ENCODE measurements at regions not wholly inside any gene's neighbourhood (a gene's known extent, or its start where the extent isn't known, plus 50 kb on each side); places are given as distances from the start of the nearest gene placed in this dataset.
A peak's percentile ranks its signal among the peaks of the same experiment; 100 is the strongest.
"Not testable (repeated sequence)": the region's sequence is repeated elsewhere in the genome, so short reads cannot be mapped to it uniquely, and the experiment has no call there.

- CTCF ChIA-PET; H3K9me3 ChIP-seq (ENCODE audit: control insufficient read depth, insufficient read depth, low read depth, low read length); H3K4me3 ChIP-seq (ENCODE audit: low read depth, low read length); H3K4me1 ChIP-seq (ENCODE audit: control insufficient read depth, insufficient read depth, low read length); POLR2A ChIA-PET; H3K36me3 ChIP-seq (ENCODE audit: control insufficient read depth in 2 of 2, insufficient read depth in 1 of 2, low read length in 2 of 2); H3K27ac ChIP-seq (ENCODE audit: extremely low read depth, low read depth, low read length): not testable (repeated sequence)
Measured at GRCh38 chr9:89953263-89953662, 348.5 kb downstream of the GADD45G start.

- no peak overlapping the region for H3K4me3 ChIP-seq (ENCODE audit: low read depth, low read length)
- no peak for TF ChIP-seq YY2 (tag by site-specific recombination; IDR thresholded peaks at IDR 0.05)
- TF ChIP-seq ZNF747 (tag by site-specific recombination; IDR thresholded peaks at IDR 0.05): no peak
- no peaks in the 10 kb centered on the region for H3K4me1 ChIP-seq (ENCODE audit: control insufficient read depth, insufficient read depth, low read length)
- no peaks in the 10 kb centered on the region for H3K36me3 ChIP-seq (ENCODE audit: control insufficient read depth in 2 of 2, insufficient read depth in 1 of 2, low read length in 2 of 2)
- ChIA-PET CTCF (no interaction called here), POLR2A (no interaction called here)
- H3K9me3 ChIP-seq (ENCODE audit: control insufficient read depth, insufficient read depth, low read depth, low read length): no peaks in the 10 kb centered on the region
- no peak overlapping the region for H3K27ac ChIP-seq (ENCODE audit: extremely low read depth, low read depth, low read length)
Measured at GRCh38 chr9:89953824-89954615, 349.2 kb downstream of the GADD45G start.

- no peaks in the 10 kb centered on the region for H3K36me3 ChIP-seq (ENCODE audit: control insufficient read depth in 2 of 2, insufficient read depth in 1 of 2, low read length in 2 of 2)
- H3K4me3 ChIP-seq (ENCODE audit: low read depth, low read length): no peak overlapping the region
- no peaks in the 10 kb centered on the region for H3K9me3 ChIP-seq (ENCODE audit: control insufficient read depth, insufficient read depth, low read depth, low read length)
- ChIA-PET POLR2A (no interaction called here), CTCF (interaction anchor here (1.1 kb wide), 1 partner anchor 352 kb away, joined by 3 read pairs; no protein-coding TSS in a partner anchor)
- no peak overlapping the region for H3K27ac ChIP-seq (ENCODE audit: extremely low read depth, low read depth, low read length)
- H3K4me1 ChIP-seq (ENCODE audit: control insufficient read depth, insufficient read depth, low read length): no peaks in the 10 kb centered on the region
- TF ChIP-seq ZBTB17 (tag by site-specific recombination; IDR thresholded peaks at IDR 0.05): no peak
- no peak for TF ChIP-seq ZNF529 (tag by site-specific recombination; IDR thresholded peaks at IDR 0.05; ENCODE audit: insufficient replicate concordance)
- no peak for TF ChIP-seq ZNF2 (tag by site-specific recombination; IDR thresholded peaks at IDR 0.05)
- TF ChIP-seq ZNF174 (tag by site-specific recombination; IDR thresholded peaks at IDR 0.05): no peak
- no peak for TF ChIP-seq ZNF658 (tag by site-specific recombination; IDR thresholded peaks at IDR 0.05)
- TF ChIP-seq ZNF548 (tag by site-specific recombination; IDR thresholded peaks at IDR 0.05): no peak
- no peak for TF ChIP-seq KLF10 (tag by site-specific recombination; IDR thresholded peaks at IDR 0.05)
- TF ChIP-seq ZNF544 (tag by site-specific recombination; IDR thresholded peaks at IDR 0.05): no peak
- no peak for TF ChIP-seq ZNF280C (tag by site-specific recombination; IDR thresholded peaks at IDR 0.05)
Measured at GRCh38 chr9:89955144-89955543, 350.3 kb downstream of the GADD45G start.

GRCh38 chr9:89955626-89956025 is 350.8 kb downstream of the GADD45G start:
- TF ChIP-seq PRDM2 (tag by site-specific recombination; IDR thresholded peaks at IDR 0.05; ENCODE audit: borderline replicate concordance): no peak
- TF ChIP-seq TCF7L2 (IDR thresholded peaks at IDR 0.05; ENCODE audit: borderline replicate concordance, low read depth, low read length): no peak
- TF ChIP-seq ZNF768 (tag by site-specific recombination; IDR thresholded peaks at IDR 0.05): 0 out of 2 replicates have a peak, but pooled peaks have one; percentile 54
- H3K4me3 ChIP-seq (ENCODE audit: low read depth, low read length): no peak overlapping the region
- no peak overlapping the region for H3K27ac ChIP-seq (ENCODE audit: extremely low read depth, low read depth, low read length)
- ChIA-PET CTCF (interaction anchor here (1.1 kb wide), 1 partner anchor 353 kb away, joined by 3 read pairs; no protein-coding TSS in a partner anchor), POLR2A (no interaction called here)
- no peaks in the 10 kb centered on the region for H3K36me3 ChIP-seq (ENCODE audit: control insufficient read depth in 2 of 2, insufficient read depth in 1 of 2, low read length in 2 of 2)
- no peaks in the 10 kb centered on the region for H3K9me3 ChIP-seq (ENCODE audit: control insufficient read depth, insufficient read depth, low read depth, low read length)
- H3K4me1 ChIP-seq (ENCODE audit: control insufficient read depth, insufficient read depth, low read length): no peaks in the 10 kb centered on the region
